GM12873 (cell line): ENCODE measurements at regions not wholly inside any gene's neighbourhood (a gene's known extent, or its start where the extent isn't known, plus 50 kb on each side); places are given as distances from the start of the nearest gene placed in this dataset.

Experiments used
- TF ChIP-seq, protein P1 (sequence below): IDR thresholded peaks from 2 replicates; pipeline ENCODE4 v1.5.1; 2012; ENCODE audit warnings: low read depth, mild to moderate bottlenecking, moderate library complexity, low read length, control low read depth; ENCODE audit not compliant: insufficient read depth; ENCODE audit errors: missing control alignments

DNA sequence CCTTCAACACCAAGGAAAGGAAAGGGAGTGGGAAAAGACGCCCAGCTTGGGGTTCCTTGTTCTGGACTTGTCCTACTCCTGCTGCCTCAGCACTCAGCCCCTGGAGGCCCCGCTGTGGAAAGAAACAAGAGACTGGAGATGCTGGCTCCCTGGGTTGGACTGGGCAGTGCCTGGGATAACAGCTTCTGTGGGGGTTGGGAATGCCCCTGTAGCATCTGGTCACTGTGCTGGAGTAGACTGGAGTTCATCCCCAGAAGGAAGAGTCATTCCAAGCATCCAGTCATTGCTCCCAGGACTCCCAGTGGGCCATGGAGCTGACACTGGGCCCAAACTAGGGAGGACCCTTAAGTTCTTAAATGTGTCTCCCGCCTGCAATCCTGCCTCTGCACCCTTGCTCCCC is 129.3 kb upstream of the HAAO start:
- TF ChIP-seq, protein P1, sequence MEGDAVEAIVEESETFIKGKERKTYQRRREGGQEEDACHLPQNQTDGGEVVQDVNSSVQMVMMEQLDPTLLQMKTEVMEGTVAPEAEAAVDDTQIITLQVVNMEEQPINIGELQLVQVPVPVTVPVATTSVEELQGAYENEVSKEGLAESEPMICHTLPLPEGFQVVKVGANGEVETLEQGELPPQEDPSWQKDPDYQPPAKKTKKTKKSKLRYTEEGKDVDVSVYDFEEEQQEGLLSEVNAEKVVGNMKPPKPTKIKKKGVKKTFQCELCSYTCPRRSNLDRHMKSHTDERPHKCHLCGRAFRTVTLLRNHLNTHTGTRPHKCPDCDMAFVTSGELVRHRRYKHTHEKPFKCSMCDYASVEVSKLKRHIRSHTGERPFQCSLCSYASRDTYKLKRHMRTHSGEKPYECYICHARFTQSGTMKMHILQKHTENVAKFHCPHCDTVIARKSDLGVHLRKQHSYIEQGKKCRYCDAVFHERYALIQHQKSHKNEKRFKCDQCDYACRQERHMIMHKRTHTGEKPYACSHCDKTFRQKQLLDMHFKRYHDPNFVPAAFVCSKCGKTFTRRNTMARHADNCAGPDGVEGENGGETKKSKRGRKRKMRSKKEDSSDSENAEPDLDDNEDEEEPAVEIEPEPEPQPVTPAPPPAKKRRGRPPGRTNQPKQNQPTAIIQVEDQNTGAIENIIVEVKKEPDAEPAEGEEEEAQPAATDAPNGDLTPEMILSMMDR = no peak

DNA sequence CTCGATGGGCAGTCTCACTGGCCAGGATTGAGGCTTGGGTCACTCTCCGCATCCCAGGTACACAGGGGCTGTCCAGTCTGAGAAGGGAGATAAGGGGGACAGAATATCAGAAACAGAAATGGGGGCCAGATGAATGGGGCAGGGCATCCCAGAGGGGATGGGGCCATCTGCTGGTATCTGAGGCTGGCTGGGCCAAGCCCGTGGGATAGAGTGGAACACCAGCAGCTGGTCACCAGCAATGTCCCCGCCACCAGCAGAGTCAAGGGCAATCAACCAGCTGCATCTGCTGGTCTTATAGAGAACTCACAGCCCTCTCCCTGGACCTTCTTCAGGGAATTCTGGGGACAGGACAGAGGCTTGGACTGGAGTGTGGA is 128.8 kb upstream of the HAAO start:
- TF ChIP-seq, protein P1 = no peak

DNA sequence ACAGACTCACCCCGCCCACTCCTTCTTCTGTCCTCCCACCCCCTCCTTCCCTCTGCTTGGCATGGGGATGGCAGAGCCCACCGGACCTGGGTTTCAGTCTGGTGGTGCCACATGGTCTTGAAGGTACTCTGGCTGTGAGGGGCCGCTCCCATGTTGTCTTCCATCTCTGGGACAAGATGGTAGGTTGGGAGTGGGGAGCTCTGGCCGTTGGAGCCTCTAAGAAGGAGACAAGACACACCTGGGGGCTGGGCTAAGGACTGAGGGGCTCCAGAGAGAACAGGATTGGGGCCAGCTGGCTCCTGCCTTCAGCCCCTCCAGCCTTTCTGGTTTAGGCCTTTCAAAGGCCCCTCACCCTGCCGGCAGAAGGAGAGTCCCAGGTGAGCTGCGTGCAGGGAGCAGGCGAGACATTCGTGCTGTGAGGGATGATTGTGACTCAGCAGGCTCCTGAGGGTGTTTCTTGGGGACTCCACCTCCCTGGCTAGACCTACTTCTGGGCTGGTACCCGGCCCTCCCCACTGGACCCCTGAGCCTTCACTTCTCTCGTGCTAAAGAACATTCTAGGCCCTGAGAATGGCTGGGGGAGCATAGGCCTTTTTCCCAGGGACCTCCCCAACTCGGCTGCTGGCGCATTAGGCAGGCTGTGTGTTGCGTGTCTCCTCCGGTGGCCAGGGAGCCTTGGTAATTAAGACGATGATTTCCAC is 128.2 kb upstream of the HAAO start:
- TF ChIP-seq, protein P1 = no peak

DNA sequence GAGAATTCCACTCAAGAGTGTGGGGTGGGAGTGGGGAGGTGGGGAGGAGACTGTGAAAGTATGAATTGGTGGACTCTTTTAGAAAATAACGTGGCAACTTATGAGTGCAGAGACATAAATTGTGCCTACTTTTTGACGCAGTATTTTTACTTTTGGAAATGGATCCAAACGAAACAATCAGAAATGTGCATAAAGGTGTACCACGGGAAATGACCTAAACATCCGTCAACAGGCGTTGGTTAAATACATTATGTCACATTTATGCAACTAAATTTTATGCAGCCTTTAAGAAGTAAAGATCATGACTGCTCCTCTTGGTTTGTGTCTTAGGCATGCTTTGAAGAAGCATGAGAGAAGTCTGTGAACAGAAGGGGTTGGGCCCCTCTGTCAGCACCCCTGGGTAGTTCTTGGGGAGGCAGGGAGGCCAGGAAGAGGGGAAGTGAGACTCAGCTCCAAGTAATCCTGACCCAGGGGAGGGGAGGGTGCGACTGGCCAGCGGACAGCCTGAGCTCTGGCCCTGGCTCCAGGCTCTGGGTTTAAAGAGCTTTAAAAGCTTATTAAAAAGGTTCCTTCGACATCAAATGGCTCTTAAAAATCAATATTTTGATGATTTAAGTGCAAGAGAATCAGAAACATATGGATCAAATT is 126.4 kb upstream of the HAAO start:
- TF ChIP-seq, protein P1 = no peak

DNA sequence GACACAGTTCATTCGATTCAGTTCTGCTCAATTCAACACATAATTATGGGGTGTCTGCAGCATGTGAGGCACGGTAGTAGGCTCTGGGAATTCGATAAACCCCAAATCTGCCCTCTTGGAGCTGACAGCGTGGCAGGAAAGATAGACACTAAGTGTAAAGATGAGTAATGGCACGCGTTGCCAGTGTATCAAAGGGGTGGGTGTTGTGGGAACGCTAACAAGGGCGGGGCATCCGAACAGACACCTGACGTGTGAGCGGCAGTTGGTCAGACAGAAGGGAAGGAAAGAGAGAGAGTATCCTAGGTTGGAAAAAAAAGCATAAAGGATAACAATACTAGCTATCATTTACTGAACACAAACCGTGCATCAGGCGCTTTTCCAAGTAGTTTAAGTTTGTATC is 125.7 kb upstream of the HAAO start:
- TF ChIP-seq, protein P1 = no peak

DNA sequence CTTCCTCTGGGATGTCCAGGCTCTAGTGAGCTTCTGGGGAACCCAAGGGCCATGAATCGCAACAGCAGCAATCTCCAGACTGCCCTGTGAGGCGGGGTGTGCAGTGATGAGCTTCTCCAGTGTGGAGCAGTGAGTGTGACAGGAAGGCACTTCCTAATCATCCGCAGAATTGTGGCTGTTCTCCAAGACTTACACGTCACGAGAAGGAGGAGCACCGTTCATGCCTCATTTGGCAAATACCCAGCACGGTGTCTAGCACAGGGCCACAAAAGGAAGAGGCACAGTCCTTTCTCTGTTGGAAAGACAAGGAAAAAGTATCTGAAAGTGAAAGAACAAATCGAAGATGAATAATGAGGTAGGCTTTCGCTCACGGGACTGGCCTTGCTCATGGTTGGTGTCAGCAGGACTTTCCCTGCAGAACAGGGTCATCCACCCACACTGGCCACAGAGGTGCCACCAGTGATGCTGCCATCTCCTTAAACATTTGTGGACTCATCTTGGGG is 125.1 kb upstream of the HAAO start:
- TF ChIP-seq, protein P1 = no peak

DNA sequence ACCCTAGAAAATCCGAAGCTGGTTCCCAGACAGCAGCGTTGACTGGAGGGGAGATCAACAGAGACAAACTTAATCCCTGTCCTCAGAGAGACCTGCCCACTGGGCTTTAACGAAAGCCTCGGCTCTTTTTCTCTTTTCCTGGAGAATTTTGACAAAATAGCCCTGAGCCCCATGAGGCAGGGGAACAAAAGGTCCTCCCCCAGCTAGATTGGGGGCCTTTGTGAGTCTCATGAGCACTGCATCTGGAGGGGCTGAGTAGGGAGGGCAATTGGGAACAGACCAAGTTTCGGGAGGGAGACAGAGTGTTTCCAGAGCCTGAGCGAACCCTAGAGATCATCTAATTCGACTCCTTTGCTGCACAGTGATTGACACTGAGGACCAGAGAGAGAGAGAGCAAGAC is 123.9 kb upstream of the HAAO start:
- TF ChIP-seq, protein P1 = no peak
